GM06990 (cell line): ENCODE measurements at regions not wholly inside any gene's neighbourhood (a gene's known extent, or its start where the extent isn't known, plus 50 kb on each side); places are given as distances from the start of the nearest gene placed in this dataset.

Source experiments
- DNase-seq: peaks from one replicate; pipeline ENCODE4 v3.0.0-alpha.2; 2011; ENCODE audit not compliant: insufficient read length; ENCODE audit errors: extremely low read depth
- H3K27me3 ChIP-seq: replicated peaks from 2 replicates; pipeline ENCODE4 v1.6.0; 2011; ENCODE audit warnings: low read length; ENCODE audit not compliant: control insufficient read depth, insufficient read depth
- H3K36me3 ChIP-seq: 2 replicates; pipeline ENCODE4 v1.5.1; 2011; ENCODE audit warnings: low read length; ENCODE audit not compliant: control insufficient read depth, insufficient read depth
- H3K4me3 ChIP-seq: replicated peaks from 2 replicates; pipeline ENCODE4 v1.5.1; 2011; ENCODE audit warnings: low read depth, mild to moderate bottlenecking, control low read depth, low read length
- TF ChIP-seq, protein P1 (sequence below): IDR thresholded peaks from 2 replicates; pipeline ENCODE4 v1.5.1; 2011; ENCODE audit warnings: low read length, control low read depth, mild to moderate bottlenecking, inconsistent platforms; ENCODE audit not compliant: insufficient read depth, poor library complexity, severe bottlenecking

DNA sequence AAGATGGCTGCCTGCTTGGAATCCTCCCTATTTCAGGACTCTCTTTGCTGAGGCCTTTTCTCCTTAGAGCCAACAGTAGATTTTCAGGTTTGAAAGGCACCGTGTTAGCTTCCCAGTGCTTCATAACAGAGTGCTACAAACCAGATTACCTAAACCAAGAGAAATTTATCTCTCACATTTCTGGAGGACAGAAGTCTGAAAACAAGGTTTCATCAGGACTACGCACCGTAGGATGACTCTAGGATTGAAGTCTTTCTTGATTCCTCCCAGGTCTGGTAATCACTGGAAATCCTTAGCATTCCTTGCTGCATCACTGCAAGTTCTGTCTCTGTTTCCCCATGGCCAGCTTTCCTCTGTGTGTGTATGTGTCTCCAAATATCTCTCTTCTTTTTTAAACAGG, 508.4 kb upstream of the GJE1 start:
- Histone ChIP-seq H3K4me3 (no peak overlapping the region), H3K36me3 (no peaks in the 10 kb centered on the region), H3K27me3 (no peaks in the 10 kb centered on the region)
- TF ChIP-seq, protein P1, sequence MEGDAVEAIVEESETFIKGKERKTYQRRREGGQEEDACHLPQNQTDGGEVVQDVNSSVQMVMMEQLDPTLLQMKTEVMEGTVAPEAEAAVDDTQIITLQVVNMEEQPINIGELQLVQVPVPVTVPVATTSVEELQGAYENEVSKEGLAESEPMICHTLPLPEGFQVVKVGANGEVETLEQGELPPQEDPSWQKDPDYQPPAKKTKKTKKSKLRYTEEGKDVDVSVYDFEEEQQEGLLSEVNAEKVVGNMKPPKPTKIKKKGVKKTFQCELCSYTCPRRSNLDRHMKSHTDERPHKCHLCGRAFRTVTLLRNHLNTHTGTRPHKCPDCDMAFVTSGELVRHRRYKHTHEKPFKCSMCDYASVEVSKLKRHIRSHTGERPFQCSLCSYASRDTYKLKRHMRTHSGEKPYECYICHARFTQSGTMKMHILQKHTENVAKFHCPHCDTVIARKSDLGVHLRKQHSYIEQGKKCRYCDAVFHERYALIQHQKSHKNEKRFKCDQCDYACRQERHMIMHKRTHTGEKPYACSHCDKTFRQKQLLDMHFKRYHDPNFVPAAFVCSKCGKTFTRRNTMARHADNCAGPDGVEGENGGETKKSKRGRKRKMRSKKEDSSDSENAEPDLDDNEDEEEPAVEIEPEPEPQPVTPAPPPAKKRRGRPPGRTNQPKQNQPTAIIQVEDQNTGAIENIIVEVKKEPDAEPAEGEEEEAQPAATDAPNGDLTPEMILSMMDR, result no peak
- DNase-seq, result no peak

DNA sequence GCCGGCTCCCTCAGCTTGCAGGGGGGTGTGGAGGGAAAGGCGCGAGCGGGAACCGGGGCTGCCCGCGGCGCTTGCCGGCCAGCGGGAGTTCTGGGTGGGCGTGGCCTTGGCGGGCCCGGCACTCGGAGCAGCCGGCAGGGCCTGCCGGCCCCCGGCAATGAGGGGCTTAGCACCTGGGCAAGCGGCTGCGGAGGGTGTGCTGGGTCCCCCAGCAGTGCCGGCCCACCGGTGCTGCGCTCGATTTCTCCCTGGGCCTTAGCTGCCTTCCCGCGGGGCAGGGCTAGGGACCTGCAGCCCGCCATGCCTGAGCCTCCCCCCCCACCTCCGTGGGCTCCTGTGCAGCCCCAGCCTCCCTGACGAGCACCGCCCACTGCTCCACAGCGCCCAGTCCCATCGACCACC, 514.5 kb upstream of the GJE1 start:
- Histone ChIP-seq H3K36me3 (no peaks in the 10 kb centered on the region), H3K4me3 (no peak overlapping the region), H3K27me3 (no peaks in the 10 kb centered on the region)
- TF ChIP-seq, protein P1, result no peak
- DNase-seq, result no peak

DNA sequence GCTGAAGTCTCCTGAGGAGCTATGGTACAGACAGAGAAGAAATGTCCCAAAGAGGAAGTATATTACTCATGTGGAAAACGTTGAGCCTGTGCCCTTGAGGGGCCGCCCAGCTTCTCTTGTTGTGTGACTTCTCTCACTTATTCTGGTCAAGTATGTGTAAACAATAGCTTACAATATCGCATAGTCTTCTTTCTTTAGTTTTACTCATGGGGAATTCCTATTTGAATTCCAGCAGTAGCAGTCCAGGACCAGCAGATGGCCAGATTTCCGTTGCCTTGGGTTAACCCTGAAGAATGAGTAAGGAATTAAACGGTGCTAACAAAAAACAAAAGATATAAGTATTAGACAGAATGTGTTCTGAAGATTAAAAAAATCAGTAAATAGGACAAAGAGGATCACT, 522.0 kb upstream of the GJE1 start:
- H3K36me3 ChIP-seq, result no peaks in the 10 kb centered on the region
- no peak for DNase-seq
- TF ChIP-seq, protein P1, result no peak

DNA sequence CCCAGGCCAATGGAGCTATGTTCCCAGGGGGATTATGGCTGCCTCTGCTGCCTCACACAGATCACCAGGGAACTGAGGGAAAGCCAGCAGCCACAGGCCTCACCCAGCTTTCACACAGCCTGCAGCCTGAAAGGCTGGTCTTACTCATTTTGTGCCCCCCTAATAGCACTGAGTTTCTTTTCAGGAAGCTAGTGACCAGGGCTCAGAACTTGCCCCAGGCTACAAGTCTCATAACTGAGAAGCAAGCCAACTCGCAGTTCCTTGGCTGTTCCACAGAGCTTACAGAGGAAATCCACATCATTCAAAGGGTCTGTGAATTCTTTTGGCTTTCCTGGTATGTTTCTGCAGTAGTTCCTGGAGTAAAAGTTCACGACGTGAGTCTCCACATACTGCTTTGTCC, 524.8 kb upstream of the GJE1 start:
- Histone ChIP-seq H3K27me3 (no peaks in the 10 kb centered on the region), H3K4me3 (no peak overlapping the region), H3K36me3 (no peaks in the 10 kb centered on the region)
- TF ChIP-seq, protein P1, result no peak
- DNase-seq, result no peak

More for the DNA sequence above, 522.0 kb upstream of the GJE1 start:
- no peaks in the 10 kb centered on the region for H3K27me3 ChIP-seq
- no peak overlapping the region for H3K4me3 ChIP-seq

DNA sequence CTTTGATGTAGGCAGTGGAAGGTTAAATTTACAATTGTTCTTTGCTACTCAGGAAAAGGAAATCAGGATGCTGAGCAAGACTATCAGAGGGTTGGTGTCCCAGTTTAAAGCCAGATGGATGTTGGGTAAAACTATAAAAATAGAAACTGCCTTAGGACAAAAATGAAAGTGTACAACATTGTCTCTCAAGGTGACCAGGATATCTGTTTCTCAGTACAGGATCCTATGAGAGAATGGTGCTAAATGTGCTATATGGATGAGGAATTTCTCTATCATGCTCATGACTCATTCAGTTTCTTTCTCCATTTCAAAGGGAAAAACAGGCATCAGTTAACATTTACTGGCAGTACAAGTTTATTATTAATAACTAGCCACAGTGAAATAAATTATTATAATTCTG, 534.2 kb upstream of the GJE1 start:
- DNase-seq, result no peak

More for the DNA sequence above, 534.2 kb upstream of the GJE1 start:
- Histone ChIP-seq H3K27me3 (no peaks in the 10 kb centered on the region), H3K4me3 (no peak overlapping the region), H3K36me3 (no peaks in the 10 kb centered on the region)
- TF ChIP-seq, protein P1, result no peak
